Central memory CD8-positive, alpha-beta T cell (primary cell): ENCODE measurements at regions not wholly inside any gene's neighbourhood (a gene's known extent, or its start where the extent isn't known, plus 50 kb on each side); places are given as distances from the start of the nearest gene placed in this dataset.
"Not testable (repeated sequence)": the region's sequence is repeated elsewhere in the genome, so short reads cannot be mapped to it uniquely, and the experiment has no call there.

ENCODE experiments used
- ATAC-seq: fragments of 150-1000 bp; cut with Tn5 transposase; replicated peaks from 2 replicates; pipeline ENCODE4 v1.10.0; 2022; ENCODE audit warnings: mild to moderate bottlenecking, moderate FRiP score, moderate number of reproducible peaks; ENCODE audit not compliant: poor library complexity, severe bottlenecking; ENCODE audit errors: extremely low read depth
- DNase-seq, 2 donors: peaks; one replicate each; pipeline ENCODE4 v3.0.0; 2021; ENCODE audit warnings: low spot score in 2 of 2
- H3K27ac Mint-ChIP-seq: one replicate; pipeline ENCODE4 v1.8.0; 2022; ENCODE audit warnings: low read depth, mild to moderate bottlenecking, moderate library complexity, mixed read lengths
- H3K27me3 Mint-ChIP-seq: one replicate; pipeline ENCODE4 v1.8.0; 2022; ENCODE audit warnings: mixed read lengths
- H3K36me3 Mint-ChIP-seq: one replicate; pipeline ENCODE4 v1.8.0; 2022; ENCODE audit warnings: mild to moderate bottlenecking, moderate library complexity, mixed read lengths; ENCODE audit not compliant: insufficient read depth
- H3K4me1 Mint-ChIP-seq: one replicate; pipeline ENCODE4 v1.8.0; 2022; ENCODE audit warnings: mixed read lengths
- H3K4me3 Mint-ChIP-seq: one replicate; pipeline ENCODE4 v1.8.0; 2022; ENCODE audit warnings: mild to moderate bottlenecking, moderate library complexity, mixed read lengths
- H3K9me3 Mint-ChIP-seq: one replicate; pipeline ENCODE4 v1.8.0; 2022; ENCODE audit warnings: mixed read lengths

DNA sequence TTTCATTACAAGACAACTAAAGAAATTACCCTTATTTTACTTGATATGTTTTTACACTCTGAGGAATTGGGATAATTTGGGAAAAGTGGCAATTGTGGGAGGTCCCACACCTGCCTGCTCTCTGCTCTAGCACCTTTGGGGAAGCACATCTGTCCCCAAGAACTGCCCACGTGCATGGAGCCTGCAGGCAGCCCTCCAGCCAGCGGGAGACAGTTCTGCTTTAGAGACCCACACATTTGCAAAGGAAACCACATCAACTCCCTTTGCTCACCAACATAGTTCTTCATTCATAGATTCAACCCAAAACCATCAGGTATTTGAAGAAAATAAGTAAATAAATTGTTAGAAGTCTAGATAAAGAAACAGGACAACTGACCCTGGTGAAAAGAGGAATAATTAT lies 239.9 kb upstream of the ID2 start:
- no peaks in the 10 kb centered on the region for H3K36me3 Mint-ChIP-seq
- DNase-seq = no peak
- H3K4me3 Mint-ChIP-seq = no peak overlapping the region
- H3K27ac Mint-ChIP-seq = no peak overlapping the region
- H3K27me3 Mint-ChIP-seq = no peaks in the 10 kb centered on the region
- peaks cover 25% of the 10 kb centered on the region for H3K4me1 Mint-ChIP-seq
- no peaks in the 10 kb centered on the region for H3K9me3 Mint-ChIP-seq
- ATAC-seq = no peak

DNA sequence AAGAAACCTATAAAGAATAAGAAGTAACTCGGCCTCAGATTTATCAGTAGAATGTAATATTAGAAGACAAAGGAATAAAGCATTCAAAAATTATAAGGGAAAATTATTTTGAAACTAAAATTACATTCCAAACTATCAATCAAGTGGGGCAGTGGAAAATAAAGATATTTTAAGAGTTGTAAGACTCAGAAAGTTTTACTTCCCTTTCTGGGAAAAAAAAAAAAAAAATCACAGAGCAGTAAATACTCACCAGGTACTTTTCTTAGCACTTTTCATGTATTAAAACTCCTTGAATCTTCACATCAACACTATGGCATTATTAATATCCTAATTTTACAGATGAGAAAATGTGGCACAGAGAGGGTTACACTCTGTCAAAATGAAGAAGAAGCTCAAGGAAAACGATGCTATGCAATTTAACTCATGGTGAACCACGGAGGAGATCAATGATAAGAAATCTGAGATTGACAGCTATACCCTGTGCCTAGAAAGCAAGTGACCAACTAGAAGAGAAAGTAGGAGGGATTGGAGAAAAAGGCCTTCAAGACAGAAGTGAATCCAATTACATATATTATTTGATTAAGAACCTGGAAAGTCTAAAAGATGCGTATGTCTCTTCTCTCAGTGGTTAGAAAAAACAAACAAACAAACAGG lies 238.9 kb upstream of the ID2 start:
- H3K4me1 Mint-ChIP-seq = peaks cover 25% of the 10 kb centered on the region
- no peaks in the 10 kb centered on the region for H3K27me3 Mint-ChIP-seq
- no peak overlapping the region for H3K27ac Mint-ChIP-seq
- ATAC-seq (no peak), DNase-seq (no peak)
- no peaks in the 10 kb centered on the region for H3K36me3 Mint-ChIP-seq
- H3K9me3 Mint-ChIP-seq = no peaks in the 10 kb centered on the region
- no peak overlapping the region for H3K4me3 Mint-ChIP-seq

DNA sequence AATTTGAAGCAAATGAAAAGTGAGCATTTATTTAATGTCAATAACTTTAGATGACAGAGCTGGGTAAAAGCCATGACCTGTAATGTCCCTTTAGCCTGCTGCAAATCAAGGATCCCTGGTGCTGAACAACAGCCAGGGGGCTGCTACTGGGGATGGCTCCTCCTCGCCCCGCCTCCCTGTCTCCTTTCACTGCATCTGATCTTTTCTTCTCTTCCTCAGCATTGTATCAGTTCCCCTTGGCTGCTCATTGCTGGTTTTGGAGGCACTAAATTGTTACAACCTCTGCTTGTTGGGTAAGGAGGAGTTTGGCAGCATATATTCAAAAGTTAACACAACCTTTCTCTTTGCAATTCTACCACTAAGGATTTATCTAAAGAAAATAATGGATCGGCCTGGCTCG lies 236.3 kb upstream of the ID2 start:
- Mint-ChIP-seq H3K4me1 (peaks cover 15% of the 10 kb centered on the region), H3K27me3 (no peaks in the 10 kb centered on the region), H3K27ac (no peak overlapping the region), H3K36me3 (no peaks in the 10 kb centered on the region), H3K9me3 (no peaks in the 10 kb centered on the region), H3K4me3 (no peak overlapping the region)
- no peak for ATAC-seq
- no peak for DNase-seq

DNA sequence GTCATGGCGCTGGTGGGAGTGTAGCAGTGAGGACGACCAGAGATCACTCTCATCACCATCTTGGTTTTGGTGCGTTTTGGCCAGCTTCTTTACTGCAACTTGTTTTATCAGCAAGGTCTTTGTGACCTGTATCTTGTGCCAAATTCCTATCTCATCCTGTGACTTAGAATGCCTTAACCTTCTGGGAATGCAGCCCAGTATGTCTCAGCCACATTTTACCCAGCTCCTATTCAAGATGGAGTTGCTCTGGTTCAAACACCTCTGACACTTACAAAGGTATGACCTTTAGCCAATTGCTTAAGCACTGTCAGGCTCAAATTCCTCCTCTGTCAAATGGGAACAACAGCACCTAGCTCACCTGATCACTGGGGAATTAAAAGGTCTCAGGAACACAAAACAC lies 235.1 kb upstream of the ID2 start:
- H3K4me3 Mint-ChIP-seq, H3K27ac Mint-ChIP-seq, H3K4me1 Mint-ChIP-seq, H3K27me3 Mint-ChIP-seq, H3K36me3 Mint-ChIP-seq, ATAC-seq, DNase-seq, H3K9me3 Mint-ChIP-seq: not testable (repeated sequence)

DNA sequence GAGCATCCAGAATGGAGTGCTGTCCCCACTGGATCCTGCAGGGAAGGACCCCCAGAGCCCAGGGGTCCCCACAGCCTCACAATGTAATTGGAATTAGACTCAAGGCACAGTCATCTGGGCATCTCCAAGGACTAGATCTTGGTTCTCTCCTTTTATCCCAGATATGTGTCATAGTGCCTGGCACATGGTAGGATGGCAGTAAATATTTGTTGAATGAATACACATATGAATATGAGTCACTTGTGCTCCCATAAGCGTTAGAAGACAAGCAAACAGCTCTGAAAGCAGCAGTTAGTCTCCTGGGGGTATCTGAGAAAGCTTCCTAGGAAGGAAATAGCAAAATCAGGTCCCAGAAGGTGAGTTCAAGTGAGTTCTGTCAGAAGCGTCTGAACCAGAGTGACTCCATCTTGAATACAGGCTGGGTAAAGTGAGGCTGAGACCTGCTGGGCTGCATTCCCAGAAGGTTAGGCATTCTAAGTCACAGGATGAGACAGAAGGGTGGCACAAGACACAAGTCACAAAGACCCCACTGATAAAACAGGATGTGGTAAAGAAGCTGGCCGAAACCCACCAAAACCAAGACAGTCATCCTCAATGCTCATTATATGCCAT lies 234.1 kb upstream of the ID2 start:
- no peak overlapping the region for H3K27ac Mint-ChIP-seq
- H3K4me1 Mint-ChIP-seq = no peaks in the 10 kb centered on the region
- H3K4me3 Mint-ChIP-seq = no peak overlapping the region
- ATAC-seq (no peak), DNase-seq (no peak)
- no peaks in the 10 kb centered on the region for H3K36me3 Mint-ChIP-seq
- H3K27me3 Mint-ChIP-seq = no peaks in the 10 kb centered on the region
- no peaks in the 10 kb centered on the region for H3K9me3 Mint-ChIP-seq

DNA sequence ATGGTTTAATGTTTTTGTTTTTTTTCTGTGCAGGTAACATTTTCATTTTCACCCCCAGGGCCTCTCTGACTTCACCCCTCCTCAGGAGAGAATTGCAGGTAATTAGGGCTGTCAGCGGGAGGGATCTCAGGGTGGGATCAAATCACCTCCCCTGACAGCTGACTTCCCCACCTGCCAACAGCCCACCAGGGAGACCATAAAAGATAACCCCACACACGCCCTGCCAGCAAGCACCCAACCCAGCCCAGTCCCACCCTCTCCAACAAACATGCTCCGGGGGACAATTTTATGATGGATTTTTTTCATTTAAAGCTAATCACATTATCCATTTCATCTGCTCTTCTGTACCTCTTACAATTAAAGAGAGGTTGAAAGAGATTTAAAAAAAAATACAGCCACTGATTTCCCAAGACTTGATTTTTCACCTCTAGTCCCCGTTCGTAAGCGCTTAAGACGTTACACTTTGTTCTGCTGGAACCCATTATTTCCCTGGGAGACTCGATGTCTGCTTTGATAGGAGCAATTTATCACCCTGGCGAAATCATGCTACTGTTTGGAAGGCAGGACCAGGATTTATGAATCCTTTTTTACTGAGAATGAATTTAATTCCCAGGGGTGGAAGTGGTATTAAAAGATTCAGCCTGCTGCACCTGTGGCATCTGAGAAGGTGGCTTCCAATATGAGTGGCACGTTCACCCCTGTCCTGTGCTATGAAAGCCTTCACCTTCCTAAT lies 232.9 kb upstream of the ID2 start:
- no peak for ATAC-seq
- H3K36me3 Mint-ChIP-seq = no peaks in the 10 kb centered on the region
- no peak overlapping the region for H3K4me3 Mint-ChIP-seq

DNA sequence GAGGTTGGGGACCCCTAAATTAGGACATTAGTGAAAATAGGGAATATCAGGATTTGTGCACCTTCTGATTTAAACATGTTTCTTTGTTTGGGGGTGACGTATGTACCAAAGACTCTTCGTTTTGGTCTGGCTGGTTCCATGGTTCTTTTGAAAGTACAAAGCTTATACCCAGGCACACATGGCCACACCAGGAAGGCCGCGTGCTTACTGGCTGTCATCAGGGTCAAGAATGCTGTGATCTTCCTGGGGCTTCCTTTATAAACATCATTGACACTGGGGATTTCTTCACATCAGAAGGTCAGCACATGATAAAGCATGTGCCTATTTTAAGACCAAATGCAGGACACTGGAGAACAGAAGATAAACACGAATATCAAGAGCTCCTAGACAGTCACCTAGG lies 230.6 kb upstream of the ID2 start:
- no peak overlapping the region for H3K4me3 Mint-ChIP-seq
- no peak overlapping the region for H3K27ac Mint-ChIP-seq
- ATAC-seq = no peak
- no peaks in the 10 kb centered on the region for H3K9me3 Mint-ChIP-seq
- H3K27me3 Mint-ChIP-seq = no peaks in the 10 kb centered on the region
- no peak for DNase-seq
- peaks cover 16% of the 10 kb centered on the region for H3K4me1 Mint-ChIP-seq
- no peaks in the 10 kb centered on the region for H3K36me3 Mint-ChIP-seq

More for the DNA sequence above, 232.9 kb upstream of the ID2 start:
- H3K9me3 Mint-ChIP-seq = no peaks in the 10 kb centered on the region
- no peak for DNase-seq
- H3K27ac Mint-ChIP-seq = no peak overlapping the region
- H3K27me3 Mint-ChIP-seq = no peaks in the 10 kb centered on the region
- H3K4me1 Mint-ChIP-seq = no peaks in the 10 kb centered on the region

DNA sequence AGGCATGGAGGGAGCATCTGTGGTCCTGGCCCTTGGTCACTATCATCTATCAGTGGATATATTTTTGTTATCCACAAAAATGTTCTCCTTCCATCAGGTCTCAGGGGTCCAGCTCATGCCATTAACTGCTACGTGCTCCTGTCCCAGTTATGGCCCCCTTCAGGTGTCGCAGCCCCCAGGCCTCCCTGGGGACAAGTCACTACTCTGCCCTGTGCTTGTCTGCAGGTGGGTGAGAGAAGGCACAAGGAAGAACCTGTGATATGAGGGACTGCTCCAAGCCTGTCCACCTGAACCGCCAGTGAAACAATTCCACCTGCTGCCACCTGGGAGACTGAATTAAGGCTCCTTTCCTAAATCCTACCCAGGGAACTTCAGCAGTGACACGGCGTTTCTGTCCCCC lies 229.6 kb upstream of the ID2 start:
- H3K27ac Mint-ChIP-seq = no peak overlapping the region
- ATAC-seq (no peak), DNase-seq (no peak)
- H3K9me3 Mint-ChIP-seq = no peaks in the 10 kb centered on the region
- peaks cover 17% of the 10 kb centered on the region for H3K4me1 Mint-ChIP-seq
- no peaks in the 10 kb centered on the region for H3K36me3 Mint-ChIP-seq
- no peak overlapping the region for H3K4me3 Mint-ChIP-seq
- no peaks in the 10 kb centered on the region for H3K27me3 Mint-ChIP-seq

DNA sequence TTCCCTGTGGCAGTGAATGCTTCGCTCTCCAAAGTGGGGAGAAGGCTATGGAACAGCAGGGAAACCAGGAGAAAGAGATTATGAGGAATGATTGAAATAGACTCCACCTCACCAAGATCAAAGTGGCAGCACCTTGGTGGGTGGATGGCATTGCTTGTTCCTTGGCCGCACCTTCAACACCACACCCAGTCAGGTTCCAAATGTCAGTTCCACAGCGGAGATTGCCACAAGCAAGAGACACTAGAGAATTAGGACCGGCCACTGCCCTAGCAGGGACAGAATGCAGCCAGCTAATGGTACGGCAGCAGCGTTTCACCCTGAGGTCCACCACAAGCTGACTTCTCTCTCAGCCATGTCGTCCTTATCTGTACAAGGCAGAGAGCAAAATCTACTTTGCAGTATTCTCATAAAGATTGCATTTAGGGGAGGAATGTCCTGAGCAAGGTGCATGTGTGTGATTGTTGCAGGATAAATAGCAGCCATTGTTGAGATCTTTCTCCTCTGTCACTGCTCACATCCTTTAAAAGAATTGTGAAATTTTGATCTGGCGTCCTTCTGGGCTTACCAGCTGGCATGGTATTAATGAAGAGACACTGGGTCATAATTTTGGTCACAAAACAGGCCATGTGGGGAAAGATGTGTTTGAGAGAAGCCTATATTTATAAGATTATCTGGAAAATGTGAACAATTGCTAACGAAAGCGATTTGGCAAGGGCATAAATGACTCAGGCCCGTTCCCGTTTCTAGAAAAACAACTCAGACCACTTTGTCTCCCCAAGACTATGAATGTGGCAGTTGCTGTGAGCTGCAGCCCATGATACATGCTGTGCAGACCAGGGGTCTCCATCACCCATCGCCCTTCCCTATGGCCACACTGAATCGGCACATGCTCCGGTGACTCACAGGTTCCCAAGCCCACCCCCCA lies 228.6 kb upstream of the ID2 start:
- Mint-ChIP-seq H3K27me3 (no peaks in the 10 kb centered on the region), H3K9me3 (no peaks in the 10 kb centered on the region), H3K4me1 (peaks cover 26% of the 10 kb centered on the region), H3K4me3 (no peak overlapping the region), H3K27ac (no peak overlapping the region), H3K36me3 (no peaks in the 10 kb centered on the region)
- ATAC-seq (no peak), DNase-seq (no peak)

DNA sequence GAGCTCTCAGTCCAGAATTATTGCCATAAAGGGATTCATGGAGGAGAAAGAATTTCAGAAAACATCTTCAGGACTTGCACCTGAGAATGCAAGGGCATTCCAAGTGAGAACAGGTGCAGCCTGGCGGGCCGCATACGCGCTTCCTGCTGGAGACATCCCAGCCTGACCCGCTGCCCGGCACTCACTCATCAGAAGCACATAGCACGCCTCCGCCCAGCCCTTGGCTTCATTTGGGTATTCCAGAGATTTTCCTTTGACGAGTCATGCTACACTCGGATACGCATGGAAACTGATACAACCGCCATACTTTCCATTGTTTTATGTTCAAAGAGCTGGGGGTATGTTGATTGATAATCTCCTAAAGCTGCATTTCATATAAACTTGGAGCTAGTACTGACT lies 228.0 kb upstream of the ID2 start:
- Mint-ChIP-seq H3K27me3 (no peaks in the 10 kb centered on the region), H3K9me3 (no peaks in the 10 kb centered on the region), H3K27ac (no peak overlapping the region), H3K36me3 (no peaks in the 10 kb centered on the region), H3K4me3 (no peak overlapping the region), H3K4me1 (peaks cover 26% of the 10 kb centered on the region)
- no peak for DNase-seq
- ATAC-seq = no peak

DNA sequence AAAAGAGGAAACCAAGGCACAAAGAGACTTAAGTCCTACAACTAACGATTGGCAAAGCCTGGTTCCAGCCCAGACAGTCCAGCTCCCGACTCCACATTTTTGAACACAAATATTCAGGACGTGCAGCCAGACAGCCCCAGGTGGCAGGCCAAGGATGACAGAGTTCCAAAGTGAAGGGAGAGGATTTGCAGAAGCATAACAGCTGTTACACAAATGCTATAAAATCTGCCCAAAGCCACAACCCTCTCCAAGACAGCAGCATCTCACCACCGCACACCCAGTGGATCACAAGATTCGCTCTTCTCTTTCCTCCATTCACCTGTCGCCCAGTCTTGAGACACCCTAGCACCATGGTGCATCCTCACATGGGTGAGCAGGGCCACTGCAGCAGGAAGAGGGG lies 227.1 kb upstream of the ID2 start:
- Mint-ChIP-seq H3K27ac (no peak overlapping the region), H3K36me3 (no peaks in the 10 kb centered on the region)

DNA sequence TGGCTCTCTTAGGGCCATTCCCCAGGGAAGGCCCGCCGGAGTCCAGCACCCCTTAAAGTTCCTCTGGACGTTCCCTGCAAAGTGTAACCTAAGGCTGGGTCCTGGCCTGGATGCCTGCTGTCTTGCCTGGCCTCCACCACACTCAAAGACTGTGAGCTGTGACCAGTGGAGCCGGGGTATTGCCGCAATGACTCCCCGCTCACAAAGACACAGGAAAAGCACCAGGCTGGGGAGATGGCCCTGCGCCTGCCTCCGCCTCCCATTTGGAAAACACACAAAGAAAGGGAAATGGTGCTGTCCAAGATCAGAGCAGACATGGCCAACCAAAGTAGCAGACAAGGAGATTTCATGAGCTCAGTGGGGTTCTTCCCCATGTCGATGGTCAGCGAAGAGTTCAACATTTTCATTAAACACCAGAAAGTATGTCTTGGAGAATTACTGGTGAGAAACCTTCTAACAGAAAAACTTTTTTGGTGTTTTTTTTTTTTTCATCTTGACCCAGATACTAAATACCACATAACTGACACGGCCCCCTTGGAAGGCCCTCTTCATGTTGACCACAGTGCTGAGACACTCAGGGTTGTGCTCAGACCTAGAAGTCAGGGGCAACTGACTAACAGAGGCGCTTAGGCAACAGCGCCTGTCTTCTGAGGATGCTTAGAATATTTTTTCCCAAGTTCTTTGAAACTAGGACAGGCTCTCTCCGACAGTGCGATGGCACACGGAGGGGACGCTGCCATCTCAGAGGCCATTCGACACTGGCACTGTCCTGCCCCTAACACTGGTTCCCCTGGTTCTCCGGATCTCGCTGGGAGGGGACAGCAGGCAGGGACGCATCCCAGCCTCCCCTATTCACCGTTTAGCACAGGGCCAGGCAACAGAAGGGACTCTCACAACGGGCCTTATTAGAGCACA lies 226.4 kb upstream of the ID2 start:
- H3K4me1 Mint-ChIP-seq = peaks cover 26% of the 10 kb centered on the region
- H3K27ac Mint-ChIP-seq = peak overlapping the region; percentile 77
- H3K27me3 Mint-ChIP-seq = no peaks in the 10 kb centered on the region
- no peaks in the 10 kb centered on the region for H3K9me3 Mint-ChIP-seq
- no peak for DNase-seq
- ATAC-seq = no peak
- peak overlapping the region; percentile 56 for H3K4me3 Mint-ChIP-seq
- no peaks in the 10 kb centered on the region for H3K36me3 Mint-ChIP-seq

More for the DNA sequence above, 227.1 kb upstream of the ID2 start:
- peaks cover 26% of the 10 kb centered on the region for H3K4me1 Mint-ChIP-seq
- no peaks in the 10 kb centered on the region for H3K9me3 Mint-ChIP-seq
- ATAC-seq = no peak
- DNase-seq = no peak
- H3K27me3 Mint-ChIP-seq = no peaks in the 10 kb centered on the region
- H3K4me3 Mint-ChIP-seq = peak overlapping the region; percentile 16
